ENCODE measurements at regions not wholly inside any gene's neighbourhood (a gene's known extent, or its start where the extent isn't known, plus 50 kb on each side); places are given as distances from the start of the nearest gene placed in this dataset.

DNA sequence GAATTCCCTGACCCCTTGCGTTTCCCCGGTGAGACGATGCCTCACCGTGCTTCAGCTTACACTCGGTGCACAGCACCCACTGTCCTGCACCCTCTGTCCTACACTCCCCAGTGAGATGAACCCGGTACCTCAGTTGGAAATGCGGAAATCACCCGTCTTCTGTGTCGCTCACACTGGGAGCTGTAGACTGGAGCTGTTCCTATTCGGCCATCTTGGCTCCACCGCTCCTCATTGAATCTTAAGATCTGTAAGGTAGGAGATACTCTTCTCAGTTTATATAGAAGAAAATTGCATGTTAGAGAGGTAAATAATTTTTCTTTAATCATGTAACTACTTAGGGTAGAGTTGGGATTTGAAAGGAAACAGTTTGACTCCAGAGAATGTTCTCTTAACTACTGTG is 62.2 kb downstream of the DMRTA1 start:
- TF ChIP-seq, protein P1, sequence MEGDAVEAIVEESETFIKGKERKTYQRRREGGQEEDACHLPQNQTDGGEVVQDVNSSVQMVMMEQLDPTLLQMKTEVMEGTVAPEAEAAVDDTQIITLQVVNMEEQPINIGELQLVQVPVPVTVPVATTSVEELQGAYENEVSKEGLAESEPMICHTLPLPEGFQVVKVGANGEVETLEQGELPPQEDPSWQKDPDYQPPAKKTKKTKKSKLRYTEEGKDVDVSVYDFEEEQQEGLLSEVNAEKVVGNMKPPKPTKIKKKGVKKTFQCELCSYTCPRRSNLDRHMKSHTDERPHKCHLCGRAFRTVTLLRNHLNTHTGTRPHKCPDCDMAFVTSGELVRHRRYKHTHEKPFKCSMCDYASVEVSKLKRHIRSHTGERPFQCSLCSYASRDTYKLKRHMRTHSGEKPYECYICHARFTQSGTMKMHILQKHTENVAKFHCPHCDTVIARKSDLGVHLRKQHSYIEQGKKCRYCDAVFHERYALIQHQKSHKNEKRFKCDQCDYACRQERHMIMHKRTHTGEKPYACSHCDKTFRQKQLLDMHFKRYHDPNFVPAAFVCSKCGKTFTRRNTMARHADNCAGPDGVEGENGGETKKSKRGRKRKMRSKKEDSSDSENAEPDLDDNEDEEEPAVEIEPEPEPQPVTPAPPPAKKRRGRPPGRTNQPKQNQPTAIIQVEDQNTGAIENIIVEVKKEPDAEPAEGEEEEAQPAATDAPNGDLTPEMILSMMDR (IDR thresholded peaks at IDR 0.05), result no peak
- TF ChIP-seq POLR2A (IDR thresholded peaks at IDR 0.05), result no peak

Measured in lower leg skin (tissue), 3 donors.